HG03039 (cell line): ENCODE measurements at regions not wholly inside any gene's neighbourhood (a gene's known extent, or its start where the extent isn't known, plus 50 kb on each side); places are given as distances from the start of the nearest gene placed in this dataset.
A peak's percentile ranks its signal among the peaks of the same experiment; 100 is the strongest.
"Not testable (repeated sequence)": the region's sequence is repeated elsewhere in the genome, so short reads cannot be mapped to it uniquely, and the experiment has no call there.

Experiments
- ATAC-seq: cut with Tn5 transposase; IDR thresholded peaks from one replicate; pipeline ENCODE4 v1.9.1; 2021; ENCODE audit warnings: mild to moderate bottlenecking, moderate library complexity; ENCODE audit not compliant: unreplicated experiment

DNA sequence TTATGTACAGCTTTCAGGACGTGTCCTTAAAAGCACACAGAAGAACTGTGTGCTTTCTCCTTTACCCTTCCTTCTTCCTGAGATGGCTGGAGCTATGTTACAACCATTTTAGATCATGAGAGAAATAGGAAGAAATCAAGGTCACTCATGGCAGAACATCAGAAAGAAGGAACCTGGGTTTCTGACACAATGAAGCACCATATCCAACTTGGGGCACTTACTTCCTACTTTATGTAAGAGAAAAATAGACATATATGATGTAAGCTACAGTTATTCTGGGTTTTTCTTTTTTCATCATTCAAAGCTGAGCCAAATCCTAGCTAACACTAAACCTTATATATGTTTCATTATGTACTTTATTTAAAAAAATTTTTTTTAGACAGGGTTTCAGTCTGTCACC lies 79.5 kb downstream of the FAM161A start:
- ATAC-seq = no peak

DNA sequence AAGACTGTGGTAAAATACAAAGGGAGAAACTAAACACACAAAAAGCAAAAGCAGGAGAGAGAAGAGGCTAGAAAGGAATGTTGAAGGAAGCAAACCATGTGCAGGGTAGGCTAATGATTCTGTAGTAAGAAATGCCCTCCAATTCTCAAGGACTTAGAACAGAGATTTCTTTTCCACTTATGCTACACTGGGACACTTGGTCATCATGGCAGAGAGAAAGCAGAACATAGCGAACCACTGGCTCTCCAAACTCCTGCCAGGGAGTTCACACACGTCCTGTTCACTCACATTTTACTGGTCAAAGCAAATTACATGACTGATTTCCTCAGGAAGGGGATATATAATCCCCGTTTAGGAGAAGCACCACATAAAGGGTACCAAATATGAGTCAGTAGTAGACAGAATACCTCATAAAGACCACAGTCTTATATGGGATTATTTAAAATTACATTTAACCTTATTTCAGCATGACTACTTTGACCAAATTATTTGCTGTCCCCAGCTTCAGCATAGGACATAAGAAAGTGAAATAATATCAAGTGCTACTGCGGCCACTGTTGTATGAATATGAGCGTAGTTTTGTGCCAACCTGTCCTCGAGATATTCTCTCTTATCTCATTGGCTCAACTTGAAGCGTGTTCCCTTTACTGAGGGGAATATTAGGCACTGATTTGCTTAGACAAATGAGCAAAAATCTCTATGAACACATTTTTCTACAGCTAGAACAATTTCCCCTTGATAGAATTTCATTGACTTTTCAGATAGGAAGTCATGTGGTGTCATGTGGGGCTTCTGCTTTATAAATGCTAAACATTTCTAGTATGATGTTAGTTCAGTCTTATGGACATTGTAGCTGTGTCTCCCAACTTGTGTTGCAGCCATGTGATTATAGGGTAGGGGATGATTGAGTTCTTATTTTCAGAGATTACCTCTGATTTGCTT lies 81.7 kb downstream of the FAM161A start:
- ATAC-seq = no peak

DNA sequence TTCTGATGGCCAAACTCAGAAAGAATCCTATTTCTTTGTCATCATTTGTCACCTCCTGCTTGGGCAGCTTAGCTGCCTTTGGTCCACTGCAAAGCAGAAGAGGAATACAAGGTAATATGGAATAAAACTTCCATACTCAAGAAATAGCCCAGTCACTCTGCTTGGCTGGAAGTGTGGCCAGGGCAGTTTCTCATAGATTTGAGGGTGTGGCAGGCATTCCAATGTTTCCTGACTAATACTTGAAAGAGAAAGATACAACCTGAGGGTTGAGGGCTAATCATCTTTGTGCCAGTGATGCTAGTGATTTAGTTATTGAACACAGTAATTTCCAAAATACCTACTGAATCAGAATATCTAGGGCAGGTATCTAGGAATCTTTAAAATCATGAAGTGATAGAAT lies 83.1 kb downstream of the FAM161A start:
- no peak for ATAC-seq

DNA sequence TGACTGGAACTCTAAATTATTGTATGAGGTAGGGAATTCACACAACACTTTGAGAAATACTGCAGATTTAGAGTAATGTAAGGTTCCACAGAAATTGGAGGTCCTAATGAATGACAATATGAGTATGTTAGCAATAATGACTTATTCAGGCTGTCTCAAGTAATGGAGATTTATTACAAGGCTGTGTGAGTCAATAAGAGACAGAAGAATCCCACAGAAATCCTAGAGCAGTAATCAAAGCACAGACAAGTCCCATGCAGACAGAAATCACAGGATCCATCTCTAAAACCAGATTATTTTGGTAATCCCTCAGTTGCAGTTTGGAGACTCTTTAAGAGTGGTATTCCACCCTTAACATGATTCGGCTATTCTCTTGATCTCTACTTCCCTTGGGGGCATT lies 83.6 kb downstream of the FAM161A start:
- ATAC-seq = no peak

DNA sequence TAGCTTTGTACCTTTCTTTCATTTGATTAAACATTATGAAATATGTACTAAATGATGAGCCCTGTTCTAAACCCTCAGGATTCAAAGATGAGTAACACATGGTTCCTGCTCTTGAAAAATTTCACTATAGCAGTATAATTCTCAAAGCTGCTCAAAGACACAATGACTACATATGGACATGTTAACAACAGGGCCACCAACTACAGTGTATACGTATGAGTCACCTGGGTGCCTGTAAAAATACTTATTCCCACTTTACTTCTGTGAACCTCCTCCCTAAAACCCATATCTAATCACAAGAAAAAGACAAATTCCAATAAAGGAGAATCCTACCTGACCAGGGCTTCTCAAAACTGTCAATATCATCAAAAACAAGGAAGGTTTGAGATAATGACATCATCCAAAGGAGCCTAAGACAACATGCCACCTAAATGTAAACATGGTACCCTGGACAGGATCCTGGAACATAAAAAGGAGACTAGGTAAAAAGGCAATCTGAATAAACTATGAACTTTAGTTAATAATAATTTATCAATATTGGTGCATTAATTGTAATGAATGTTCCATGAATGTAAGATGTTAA lies 84.7 kb downstream of the FAM161A start:
- no peak for ATAC-seq

DNA sequence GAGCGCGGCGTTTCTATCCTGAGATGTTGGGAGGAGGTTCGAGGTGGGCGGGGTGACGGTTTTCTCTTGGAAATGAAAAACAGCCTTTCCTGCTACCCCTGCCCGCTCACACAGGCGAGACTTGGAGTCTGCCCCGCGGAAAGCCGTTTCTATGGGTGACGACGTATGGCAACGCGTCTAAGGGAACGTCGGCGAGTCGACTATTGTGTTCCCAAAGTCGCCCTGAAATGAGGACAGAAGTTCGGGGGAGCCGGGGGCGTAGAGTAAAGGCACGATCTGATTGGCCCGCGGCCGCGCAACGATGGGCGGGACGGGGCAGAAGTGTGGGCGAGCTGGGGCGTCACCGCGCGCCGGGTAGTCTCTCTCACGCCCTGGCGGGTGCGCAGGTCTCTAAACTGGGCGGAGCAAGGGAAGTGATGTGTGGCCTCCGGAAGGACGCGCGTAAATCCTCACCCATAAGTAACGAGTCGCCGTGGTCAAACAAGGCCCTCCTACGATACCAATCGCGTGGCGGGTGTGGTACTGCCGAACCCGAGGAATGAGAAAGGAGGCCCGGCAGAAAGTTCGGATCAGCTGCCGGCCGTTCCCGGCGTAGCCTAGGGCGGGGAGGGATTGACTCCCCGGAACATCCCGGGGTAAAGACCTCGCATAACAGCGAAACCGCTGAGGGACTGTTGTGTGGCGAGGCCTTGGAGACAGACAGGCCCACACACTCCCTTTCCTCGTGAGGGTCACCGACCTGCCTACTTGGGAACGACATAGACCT lies 89.6 kb downstream of the FAM161A start:
- ATAC-seq = peak; percentile 95

DNA sequence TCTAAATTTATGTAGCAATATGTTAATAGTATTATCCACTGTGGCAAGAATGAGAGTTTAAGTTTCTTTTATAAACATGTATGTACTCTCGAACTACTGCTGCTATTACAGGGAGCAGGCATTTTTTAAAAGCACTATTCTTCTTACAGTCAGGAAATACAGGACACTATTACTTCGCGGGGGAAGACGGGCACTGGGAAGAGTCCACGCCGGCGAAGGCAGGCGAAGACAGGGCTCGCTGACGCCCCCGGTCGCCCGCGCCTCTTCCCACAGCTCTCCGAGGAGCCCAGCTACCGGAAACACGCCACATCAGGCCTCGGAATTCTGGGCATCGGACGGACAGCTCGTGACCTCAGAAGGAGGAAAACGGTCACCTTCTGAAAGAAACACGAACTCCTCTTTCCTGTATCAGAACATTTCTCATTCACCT lies 90.2 kb downstream of the FAM161A start:
- ATAC-seq = peak; percentile 25

DNA sequence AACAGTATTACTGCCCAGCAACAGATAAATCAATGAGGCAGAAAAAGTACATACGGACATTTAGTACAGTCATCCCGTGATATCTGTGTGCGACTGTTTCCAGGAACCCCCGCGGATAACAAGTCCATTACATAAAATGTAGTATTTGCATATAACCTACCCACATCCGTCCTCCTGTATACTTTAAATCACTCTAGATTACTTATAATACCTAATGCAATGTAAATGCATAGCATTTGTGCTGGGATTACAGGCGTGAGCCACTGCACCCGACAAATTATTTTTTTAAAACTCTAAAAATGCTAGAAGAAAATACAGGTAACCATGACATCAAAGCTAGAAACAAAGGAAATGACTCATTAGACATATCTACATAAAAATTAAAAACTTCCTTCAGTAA lies 91.6 kb downstream of the FAM161A start:
- no peak for ATAC-seq

DNA sequence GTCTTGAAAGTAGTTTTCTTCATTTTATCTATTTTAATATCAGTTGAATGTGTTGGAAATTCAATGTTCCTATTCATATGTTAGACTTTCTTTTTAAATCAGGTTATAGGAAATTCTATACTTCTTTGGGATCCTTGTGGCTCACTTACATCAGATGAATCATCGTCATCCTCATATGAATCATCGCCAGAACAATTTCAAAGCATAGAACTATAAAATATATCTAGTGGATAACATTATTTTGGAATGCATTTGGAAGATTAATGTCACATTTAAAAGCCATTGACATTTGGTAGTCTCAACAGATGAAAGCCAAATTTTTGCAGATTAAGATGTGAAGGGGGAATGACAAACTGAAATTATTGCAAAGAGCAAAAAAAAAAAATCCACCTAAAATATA lies 94.1 kb downstream of the FAM161A start:
- no peak for ATAC-seq

DNA sequence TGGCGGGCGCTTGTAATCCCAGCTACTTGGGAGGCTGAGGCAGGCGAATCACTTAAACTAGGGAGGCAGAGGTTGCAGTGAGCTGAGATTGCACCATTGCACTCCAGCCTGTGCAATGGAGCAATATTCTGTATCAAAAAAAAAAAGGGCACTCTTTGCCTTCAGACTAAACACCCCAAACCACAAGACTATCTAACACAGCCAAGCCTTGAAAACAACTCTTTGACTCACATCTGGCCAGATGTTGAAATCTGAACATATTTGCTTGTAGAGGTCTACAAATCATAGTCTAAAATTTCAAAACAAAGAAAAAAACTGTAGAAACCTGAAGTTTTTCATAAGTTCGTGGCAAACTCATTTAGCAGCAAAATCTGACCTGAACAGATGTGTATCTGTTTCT lies 94.9 kb downstream of the FAM161A start:
- no peak for ATAC-seq

DNA sequence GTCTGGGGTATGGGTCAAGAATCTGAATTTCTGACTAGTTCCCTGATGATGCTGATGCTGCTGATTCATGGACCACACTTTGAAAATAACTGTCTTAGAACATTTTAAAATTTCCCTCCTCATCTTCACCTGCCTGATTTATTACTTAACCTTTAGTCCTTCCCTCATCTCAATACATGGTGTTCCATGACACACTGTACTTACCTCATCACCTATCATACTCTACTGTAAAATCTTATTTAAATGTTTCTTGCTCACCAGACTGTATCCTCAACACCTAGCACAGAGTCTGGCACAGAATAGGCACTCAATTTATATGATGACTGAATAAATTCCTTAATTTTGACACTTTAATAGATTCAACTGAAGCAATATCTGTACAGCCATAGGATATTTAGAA lies 95.7 kb downstream of the FAM161A start:
- no peak for ATAC-seq

DNA sequence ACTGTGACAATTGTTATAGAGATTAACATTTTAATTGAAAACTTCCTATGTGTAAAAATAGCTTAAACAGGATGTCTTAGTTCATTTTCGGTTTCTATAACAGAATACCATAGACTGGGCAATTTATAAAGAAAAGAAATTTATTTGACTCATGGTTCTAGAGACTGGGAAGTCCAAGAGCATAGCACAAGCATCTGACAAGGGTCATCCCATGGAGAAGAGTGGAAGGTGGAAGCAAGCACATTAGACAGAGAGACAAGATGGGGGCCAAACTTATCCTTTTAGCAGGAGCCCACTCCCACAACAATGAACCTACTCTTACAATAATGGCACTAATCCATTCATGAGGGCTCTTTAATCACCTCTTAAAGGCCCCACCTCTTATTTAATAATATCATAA lies 100.3 kb downstream of the FAM161A start:
- ATAC-seq = no peak

DNA sequence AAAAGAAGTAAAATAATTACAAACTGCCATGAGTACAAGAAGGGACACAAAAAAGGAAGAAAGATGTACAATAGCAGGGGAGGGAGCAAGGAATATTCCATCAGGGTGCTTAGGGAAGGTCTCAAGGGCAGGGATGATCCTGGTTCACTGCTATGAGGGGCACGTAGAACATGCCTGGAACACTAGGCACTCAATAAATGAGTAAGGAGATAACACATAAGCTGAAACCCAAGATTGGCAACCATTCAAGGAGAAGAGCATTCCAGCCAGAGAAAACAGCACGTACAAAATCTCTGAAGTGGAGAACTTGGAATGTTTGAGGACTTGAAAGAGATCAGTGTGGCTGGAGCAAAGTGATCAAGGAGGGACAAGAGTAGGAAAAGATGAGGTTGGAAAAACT lies 103.2 kb downstream of the FAM161A start:
- no peak for ATAC-seq

DNA sequence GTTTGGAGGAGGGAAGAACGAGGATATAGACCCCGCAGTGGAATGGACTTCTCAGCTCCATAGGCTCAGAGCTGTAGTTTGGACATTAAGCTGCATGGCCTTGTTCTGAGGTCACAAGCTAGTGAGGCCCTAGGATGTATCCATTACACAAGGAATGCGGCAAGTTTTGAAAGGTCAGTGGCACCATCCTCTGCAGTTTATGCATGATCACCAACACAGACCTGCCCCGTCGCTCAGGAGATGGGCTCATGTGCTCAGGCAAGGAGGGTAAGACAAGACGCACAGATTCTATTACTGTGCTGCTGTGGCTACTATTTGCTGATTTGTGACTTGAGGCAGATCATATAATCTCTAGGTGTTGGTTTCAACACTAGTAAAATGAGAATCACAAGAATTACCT lies 110.9 kb downstream of the FAM161A start:
- no peak for ATAC-seq

DNA sequence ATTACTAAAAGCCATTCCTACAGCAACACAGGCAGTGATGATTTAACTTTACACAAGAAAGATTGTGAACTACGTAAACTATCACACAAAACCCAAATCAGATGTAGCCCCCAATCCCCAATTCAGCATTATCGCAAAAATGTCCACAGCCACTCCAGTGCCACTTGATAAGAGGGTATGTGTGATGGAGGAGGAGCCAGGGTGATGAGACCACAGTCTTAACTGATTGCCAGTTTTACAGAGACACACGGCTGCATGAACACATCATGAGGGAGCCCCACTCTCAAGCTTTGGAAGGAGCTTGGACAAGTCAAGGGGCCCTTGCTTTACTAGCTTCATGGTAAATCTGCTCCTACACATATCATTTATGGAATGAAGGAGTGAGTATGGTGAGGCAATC lies 116.0 kb downstream of the FAM161A start:
- ATAC-seq = no peak

DNA sequence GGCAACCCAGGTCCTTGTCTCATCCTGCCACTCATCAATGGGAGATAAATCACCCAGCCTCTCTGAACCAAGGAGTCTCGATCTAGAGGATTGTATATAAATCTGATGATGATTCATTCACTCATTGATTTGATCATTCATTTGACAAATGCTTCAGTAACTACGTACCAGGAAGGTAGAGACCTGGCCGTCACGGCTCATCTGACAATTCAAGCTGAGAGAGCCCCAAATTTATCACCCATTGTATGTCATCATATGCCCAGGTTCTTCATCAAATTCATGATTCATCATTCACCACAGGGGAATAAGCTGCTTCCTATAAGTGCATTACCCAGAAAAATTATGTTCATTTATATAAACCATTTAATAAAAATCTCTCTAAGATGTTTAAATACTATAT lies 116.9 kb downstream of the FAM161A start:
- no peak for ATAC-seq

DNA sequence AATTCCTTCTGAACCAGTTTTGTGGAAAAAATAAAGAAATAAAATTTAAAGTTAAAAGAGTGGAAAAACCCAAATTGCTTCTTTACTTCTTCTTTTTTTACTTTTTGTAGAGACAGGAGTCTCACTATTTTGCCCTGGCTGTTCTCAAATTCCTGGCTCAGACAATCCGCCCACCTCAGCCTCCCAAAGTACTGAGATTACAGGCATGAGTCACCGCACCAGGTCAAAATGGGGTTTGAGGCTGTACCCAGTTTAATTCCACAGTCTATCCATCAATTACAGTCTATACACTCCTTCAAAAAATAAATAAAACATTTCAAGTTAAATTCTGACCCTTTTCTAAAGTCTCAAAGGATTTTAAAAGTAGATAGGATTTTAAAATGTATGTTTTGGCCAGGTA lies 120.3 kb downstream of the FAM161A start:
- no peak for ATAC-seq

DNA sequence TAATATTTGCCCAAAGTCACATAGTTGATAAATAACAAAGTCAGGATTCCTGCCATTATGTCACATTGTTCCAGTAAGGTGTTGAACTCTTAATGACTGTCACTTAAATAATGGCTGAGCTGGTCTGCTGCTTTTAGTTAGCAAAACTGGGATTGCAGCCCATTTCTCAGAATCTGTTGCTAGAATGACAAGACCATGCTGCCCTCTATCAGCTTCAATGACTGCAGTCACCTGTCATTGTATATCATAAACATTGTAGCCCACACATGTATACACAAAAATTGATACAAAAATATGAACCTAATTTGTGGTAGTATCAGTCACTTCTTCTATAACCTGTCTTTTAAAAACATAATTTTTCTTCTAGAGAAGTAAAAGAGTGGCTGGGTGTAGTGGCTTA lies 121.1 kb downstream of the FAM161A start:
- ATAC-seq = no peak

DNA sequence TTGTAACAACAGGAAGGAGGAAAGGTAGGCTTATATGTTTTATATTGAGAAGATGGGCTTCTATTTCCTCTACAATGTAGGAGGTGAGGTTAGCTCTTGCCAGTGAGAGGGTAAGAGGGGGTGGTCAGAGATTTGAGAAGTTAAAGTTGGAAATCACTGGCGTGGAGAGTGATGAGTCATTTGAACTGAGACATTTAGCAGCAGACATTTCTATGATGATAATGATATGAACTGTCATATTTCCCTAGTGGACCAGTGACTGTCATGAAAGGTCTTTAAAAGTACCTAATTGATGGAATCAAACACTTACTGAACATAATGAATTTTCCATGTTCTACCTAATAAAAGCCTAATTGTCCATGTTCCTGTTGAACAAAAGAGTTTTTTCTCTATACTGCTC lies 126.1 kb downstream of the FAM161A start:
- no peak for ATAC-seq

DNA sequence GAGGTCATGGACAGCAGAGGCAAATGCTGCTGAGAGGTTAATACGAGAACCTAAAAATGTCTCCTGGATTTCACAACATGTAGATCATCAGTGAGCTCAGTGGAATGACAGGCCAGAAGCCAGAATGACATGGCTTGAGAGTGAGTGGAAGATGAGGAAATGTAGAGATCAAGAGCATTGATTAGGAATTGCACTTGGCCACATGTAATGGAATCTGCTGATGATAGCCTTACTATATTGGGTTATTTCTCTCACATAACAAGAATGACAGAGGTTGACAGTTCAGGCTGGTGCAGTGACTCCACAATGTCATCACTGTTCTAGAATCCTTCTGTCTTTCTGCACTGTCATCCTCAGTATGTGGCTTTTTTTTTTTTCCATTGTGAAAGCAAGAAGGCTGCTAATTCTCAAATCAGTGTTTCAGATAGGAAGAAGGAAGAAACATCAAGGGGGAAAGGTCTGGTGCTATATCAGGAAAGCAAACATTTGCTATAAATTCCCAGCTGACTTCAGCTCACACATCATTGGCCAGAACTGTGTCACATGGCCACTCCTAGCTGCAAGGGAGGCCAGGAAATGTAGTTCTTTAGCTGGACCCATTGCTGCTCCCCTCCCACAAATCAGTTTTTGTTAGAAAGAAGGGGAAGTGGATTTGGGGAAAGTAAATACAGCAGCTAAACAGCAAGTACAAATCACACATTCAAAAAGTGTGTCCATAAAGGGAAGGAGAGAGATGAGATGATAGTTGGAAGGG lies 127.2 kb downstream of the FAM161A start:
- no peak for ATAC-seq

DNA sequence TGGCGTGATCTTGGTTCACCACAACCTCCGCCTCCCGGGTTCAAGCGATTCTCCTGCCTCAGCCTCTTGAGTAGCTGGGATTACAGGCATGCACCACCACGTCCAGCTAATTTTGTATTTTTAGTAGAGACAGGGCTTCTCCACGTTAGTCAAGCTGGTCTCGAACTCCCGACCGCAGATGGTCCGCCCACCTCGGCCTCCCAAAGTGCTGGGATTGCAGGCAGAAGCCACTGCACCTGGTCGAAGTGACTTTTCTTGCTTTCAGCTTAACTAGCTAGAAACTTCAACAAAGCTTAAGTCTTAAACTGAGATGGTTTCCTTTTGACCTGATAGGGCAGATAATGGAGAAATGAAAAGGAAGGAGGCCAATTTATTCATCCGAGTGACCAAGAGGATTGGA lies 130.5 kb downstream of the FAM161A start:
- ATAC-seq = not testable (repeated sequence)
